Colonic mucosa (tissue), 4 donors: ENCODE measurements at regions not wholly inside any gene's neighbourhood (a gene's known extent, or its start where the extent isn't known, plus 50 kb on each side); places are given as distances from the start of the nearest gene placed in this dataset.

Experiments
- DNase-seq: peaks from one replicate; pipeline ENCODE4 v3.0.0-alpha.2; 2020
- H3K27ac ChIP-seq: fragments of 200-600 bp; one replicate; pipeline ENCODE4 v1.8.0; 2021
- H3K27me3 ChIP-seq: fragments of 200-600 bp; one replicate; pipeline ENCODE4 v1.8.0; 2021
- H3K36me3 ChIP-seq: fragments of 200-600 bp; one replicate; pipeline ENCODE4 v1.8.0; 2021
- H3K4me1 ChIP-seq: fragments of 200-600 bp; one replicate; pipeline ENCODE4 v1.8.0; 2021; ENCODE audit warnings: mild to moderate bottlenecking
- H3K4me3 ChIP-seq: fragments of 200-600 bp; one replicate; pipeline ENCODE4 v1.8.0; 2021
- H3K9ac ChIP-seq, 2 donors: one replicate each; pipeline ENCODE4 v1.7.0; 2013; ENCODE audit warnings: control low read depth in 2 of 2, low read depth in 2 of 2, low read length in 2 of 2
- H3K9me3 ChIP-seq: fragments of 200-600 bp; one replicate; pipeline ENCODE4 v1.8.0; 2021
- CTCF ChIP-seq: fragments of 200-600 bp; IDR thresholded peaks from one replicate; pipeline ENCODE4 v1.8.0; 2022; ENCODE audit warnings: antibody characterized with exemption, mild to moderate bottlenecking
- intact Hi-C: fragments of 100-400 bp; cut with DNase I; formaldehyde crosslinking; loops from one replicate; pipeline ENCODE4 v1.14.1; 2022
- donor health status: healthy.
- donor health status: DM: no; HTN: no; CAD: no.
- donor health status: DM: no; HTN: no; CAD: no.

GRCh38 chr11:127217452-127218274 lies 217.1 kb upstream of the KIRREL3 start:
- no peak for TF ChIP-seq CTCF
- Histone ChIP-seq H3K36me3 (no peaks in the 10 kb centered on the region), H3K4me1 (no peaks in the 10 kb centered on the region)

GRCh38 chr11:127205688-127206217 lies 205.2 kb upstream of the KIRREL3 start:
- TF ChIP-seq CTCF: no peak
- H3K9ac ChIP-seq: no peak overlapping the region
- intact Hi-C loops: no loop called here
- no peaks in the 10 kb centered on the region for H3K9me3 ChIP-seq
- DNase-seq: no peak
- H3K4me3 ChIP-seq: no peak overlapping the region
- H3K4me1 ChIP-seq: no peaks in the 10 kb centered on the region
- H3K36me3 ChIP-seq: no peaks in the 10 kb centered on the region
- no peak overlapping the region for H3K27ac ChIP-seq
- no peaks in the 10 kb centered on the region for H3K27me3 ChIP-seq

More at GRCh38 chr11:127217452-127218274, 217.1 kb upstream of the KIRREL3 start:
- no peak overlapping the region for H3K4me3 ChIP-seq
- H3K9me3 ChIP-seq: no peaks in the 10 kb centered on the region
- intact Hi-C loops: no loop called here
- H3K9ac ChIP-seq: no peak overlapping the region
- no peak for DNase-seq
- H3K27ac ChIP-seq: no peak overlapping the region
- no peaks in the 10 kb centered on the region for H3K27me3 ChIP-seq

GRCh38 chr11:127203490-127203889 lies 202.9 kb upstream of the KIRREL3 start:
- no peak overlapping the region for H3K27ac ChIP-seq
- H3K4me3 ChIP-seq: no peak overlapping the region
- no peaks in the 10 kb centered on the region for H3K36me3 ChIP-seq
- DNase-seq: no peak
- intact Hi-C loops: no loop called here
- no peak for TF ChIP-seq CTCF
- H3K4me1 ChIP-seq: no peaks in the 10 kb centered on the region
- no peak overlapping the region for H3K9ac ChIP-seq
- no peaks in the 10 kb centered on the region for H3K9me3 ChIP-seq
- no peaks in the 10 kb centered on the region for H3K27me3 ChIP-seq

- no peaks in the 10 kb centered on the region for H3K9me3 ChIP-seq
- intact Hi-C loops: no loop called here
- DNase-seq: no peak
These were observed 201.5 kb upstream of the KIRREL3 start for GRCh38 chr11:127202105-127202504.

GRCh38 chr11:127199306-127199801 lies 198.8 kb upstream of the KIRREL3 start:
- no peak for DNase-seq
- Histone ChIP-seq H3K36me3 (no peaks in the 10 kb centered on the region), H3K4me3 (no peak overlapping the region), H3K27me3 (no peaks in the 10 kb centered on the region), H3K9me3 (no peaks in the 10 kb centered on the region), H3K9ac (no peak overlapping the region), H3K4me1 (no peaks in the 10 kb centered on the region), H3K27ac (no peak overlapping the region)
- TF ChIP-seq CTCF: no peak
- intact Hi-C loops: no loop called here

More at GRCh38 chr11:127202105-127202504, 201.5 kb upstream of the KIRREL3 start:
- no peak overlapping the region for H3K27ac ChIP-seq
- no peaks in the 10 kb centered on the region for H3K27me3 ChIP-seq
- no peak overlapping the region for H3K9ac ChIP-seq
- no peak for TF ChIP-seq CTCF
- no peaks in the 10 kb centered on the region for H3K4me1 ChIP-seq
- no peaks in the 10 kb centered on the region for H3K36me3 ChIP-seq
- no peak overlapping the region for H3K4me3 ChIP-seq
